GM12878 (cell line): ENCODE measurements at regions not wholly inside any gene's neighbourhood (a gene's known extent, or its start where the extent isn't known, plus 50 kb on each side); places are given as distances from the start of the nearest gene placed in this dataset.

Source experiments
- ATAC-seq: fragments of 200-7000 bp; cut with Tn5 transposase; 3 replicates; pipeline ENCODE4 v1.9.1; 2020; ENCODE audit warnings: mild to moderate bottlenecking, moderate library complexity
- BruUV-seq: library from RNA; stranded (reverse); fragments of 400-500 nt; replicated peaks from 2 replicates; lab custom pipeline; 2021; lab: Mats Ljungman, UMichigan
- CTCF ChIA-PET: fragments of 300-600 bp; sonication (Branson Sonifier 250); formaldehyde crosslinking; extraction: SDS; loops from one replicate; lab custom pipeline; 2021; ENCODE audit warnings: inconsistent platforms; lab: Yijun Ruan, JAX
- POLR2A ChIA-PET: fragments of 350-600 bp; formaldehyde crosslinking; extraction: SDS; loops from one replicate; lab custom pipeline; 2021; ENCODE audit warnings: inconsistent platforms; lab: Charles Lee
- RAD21 ChIA-PET: fragments of 300-600 bp; sonication (Branson Sonifier 250); formaldehyde crosslinking; loops from one replicate; lab custom pipeline; 2023; ENCODE audit warnings: antibody characterized with exemption; ENCODE audit not compliant: unreplicated experiment; lab: Charles Lee
- SMC1A ChIA-PET: fragments of 300-600 bp; sonication (Branson Sonifier 250); formaldehyde crosslinking; loops from one replicate; lab custom pipeline; 2023; ENCODE audit not compliant: unreplicated experiment, uncharacterized antibody; lab: Charles Lee
- DNase-seq: peaks from one replicate; pipeline ENCODE4 v3.0.0-alpha.2; 2011; ENCODE audit warnings: low read depth, low spot score
- FAIRE-seq: peaks from 3 replicates; lab custom pipeline; 2011; peaks lifted over from hg19 to GRCh38; lab: Jason Lieb, UNC
- H2AFZ ChIP-seq: 2 replicates; pipeline ENCODE4 v1.6.0; 2011; ENCODE audit warnings: low read depth, low read length, control low read depth; ENCODE audit not compliant: control insufficient read depth
- H3K27ac ChIP-seq: 2 replicates; pipeline ENCODE4 v1.5.1; 2011; ENCODE audit warnings: control low read depth; ENCODE audit not compliant: control insufficient read depth, insufficient read depth
- H3K27me3 ChIP-seq, 2 experiments: replicated peaks in 1 of 2; 2 replicates each; pipeline versions ENCODE4 v1.6.0 to v1.6.1; 2011; ENCODE audit warnings: low read length in 1 of 2; ENCODE audit not compliant: control insufficient read depth in 2 of 2, insufficient read depth in 2 of 2
- H3K36me3 ChIP-seq, 2 experiments: 2 replicates each; pipeline ENCODE4 v1.5.1; 2011; ENCODE audit warnings: low read length in 1 of 2; ENCODE audit not compliant: control insufficient read depth in 2 of 2, insufficient read depth in 2 of 2
- H3K4me1 ChIP-seq: 2 replicates; pipeline ENCODE4 v1.6.1; 2011; ENCODE audit warnings: mild to moderate bottlenecking, low read length, moderate library complexity, mixed read lengths; ENCODE audit not compliant: control insufficient read depth, insufficient read depth
- H3K4me2 ChIP-seq: 2 replicates; pipeline ENCODE4 v1.6.0; 2011; ENCODE audit warnings: control low read depth; ENCODE audit not compliant: control insufficient read depth, insufficient read depth
- H3K4me3 ChIP-seq: fragments of 200-600 bp; sonication (generic); 2 replicates; pipeline ENCODE4 v1.5.1; 2016
- H3K79me2 ChIP-seq: 2 replicates; pipeline ENCODE4 v1.6.0; 2011; ENCODE audit warnings: low read length; ENCODE audit not compliant: control insufficient read depth, insufficient read depth
- H3K9ac ChIP-seq: 2 replicates; pipeline ENCODE4 v1.8.0; 2011; ENCODE audit warnings: low read length, control low read depth, mixed read lengths; ENCODE audit not compliant: control insufficient read depth, insufficient read depth
- H3K9me3 ChIP-seq: replicated peaks from 3 replicates; pipeline ENCODE4 v1.5.1; 2011; ENCODE audit warnings: mild to moderate bottlenecking, low read length; ENCODE audit not compliant: control insufficient read depth, insufficient read depth
- H4K20me1 ChIP-seq: 2 replicates; pipeline ENCODE4 v1.6.0; 2011; ENCODE audit not compliant: control insufficient read depth, insufficient read depth
- ATF7 ChIP-seq: fragments of 450-650 bp; IDR thresholded peaks from 2 replicates; pipeline ENCODE4 v1.6.1; 2016; ENCODE audit warnings: low read depth, mild to moderate bottlenecking
- CREM ChIP-seq: IDR thresholded peaks from 2 replicates; pipeline ENCODE4 v1.6.1; 2014; ENCODE audit warnings: antibody characterized with exemption, low read depth
- EP300 ChIP-seq, 2 experiments: fragments of 150-350 bp in 1 of 2; IDR thresholded peaks; 2 replicates each; pipeline ENCODE4 v1.6.1; 2011 to 2012; ENCODE audit warnings: low read depth in 2 of 2, low read length in 2 of 2, borderline replicate concordance in 1 of 2, improper control_type of control experiment in 1 of 2, inconsistent platforms in 1 of 2; ENCODE audit not compliant: control insufficient read depth in 1 of 2
- HDAC2 ChIP-seq: fragments of 200-600 bp; sonication (generic); IDR thresholded peaks from 2 replicates; pipeline ENCODE4 v1.6.1; 2017
- JUNB ChIP-seq: IDR thresholded peaks from 2 replicates; pipeline ENCODE4 v1.6.1; 2016; ENCODE audit warnings: antibody characterized with exemption, mild to moderate bottlenecking
- KDM1A ChIP-seq: fragments of 200-600 bp; sonication (generic); IDR thresholded peaks from 2 replicates; pipeline ENCODE4 v1.6.1; 2016; ENCODE audit warnings: borderline replicate concordance
- MEF2A ChIP-seq: IDR thresholded peaks from 2 replicates; pipeline ENCODE4 v1.6.1; 2011; ENCODE audit warnings: low read depth, mild to moderate bottlenecking, low read length, moderate library complexity; ENCODE audit not compliant: insufficient read depth
- NFIC ChIP-seq: IDR thresholded peaks from 2 replicates; pipeline ENCODE4 v1.6.1; 2012; ENCODE audit warnings: low read depth, mild to moderate bottlenecking, inconsistent platforms, low read length, moderate library complexity
- RFX5 ChIP-seq: IDR thresholded peaks from 2 replicates; pipeline ENCODE4 v1.6.1; 2011; ENCODE audit warnings: low read depth, low read length, improper control_type of control experiment
- RUNX3 ChIP-seq: IDR thresholded peaks from 2 replicates; pipeline ENCODE4 v1.6.1; 2012; ENCODE audit warnings: low read length, inconsistent platforms
- WGBS: methylation state at CpG from one replicate; pipeline ENCODE4 v1.1.6; 2016; ENCODE audit warnings: low lambda C conversion rate; ENCODE audit not compliant: insufficient replicate concordance, insufficient coverage; ENCODE audit errors: missing lambda C conversion rate; 5-methylcytosine and 5-hydroxymethylcytosine counted together
- in situ Hi-C: fragments of 300-500 bp; cut with MboI; formaldehyde crosslinking; loops from 9 replicates; pipeline ENCODE4 v1.14.3; 2018; ENCODE audit warnings: mixed read lengths
- intact Hi-C: fragments of 100-400 bp; cut with micrococcal nuclease; formaldehyde crosslinking; loops from one replicate; pipeline ENCODE4 v1.14.2; 2022; ENCODE audit not compliant: unreplicated experiment
- TF ChIP-seq, protein P1 (sequence below): fragments of 450-650 bp; formaldehyde crosslinking; IDR thresholded peaks from 2 replicates; pipeline ENCODE4 v1.4.0; 2022; ENCODE audit warnings: mild to moderate bottlenecking, moderate library complexity
- TF ChIP-seq, protein P2 (sequence below): fragments of 450-650 bp; IDR thresholded peaks from 2 replicates; pipeline ENCODE4 v1.6.1; 2016; ENCODE audit warnings: mild to moderate bottlenecking, moderate library complexity, borderline replicate concordance
- TF ChIP-seq, protein P3 (sequence below): IDR thresholded peaks from 2 replicates; pipeline ENCODE4 v1.6.1; 2012; ENCODE audit warnings: low read length, inconsistent platforms

DNA sequence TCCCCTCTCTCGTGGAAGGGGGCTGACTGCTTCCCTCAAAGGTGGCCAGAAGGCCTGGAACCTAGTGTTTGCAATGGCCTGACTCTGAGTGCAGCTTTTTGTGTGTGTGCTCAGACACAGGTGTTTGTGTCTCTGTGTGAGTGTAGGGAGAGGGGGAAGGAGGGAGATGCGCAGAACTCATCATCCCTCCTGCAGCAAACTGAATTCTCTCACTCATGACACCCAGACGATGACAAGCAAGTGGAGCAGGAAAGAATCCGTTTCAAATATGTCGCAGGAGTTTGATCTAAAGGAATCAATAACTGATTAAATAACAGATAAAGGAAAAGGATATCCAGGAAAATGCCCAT, 101.4 kb downstream of the TNFAIP3 start (continued):
- TF ChIP-seq, protein P1, sequence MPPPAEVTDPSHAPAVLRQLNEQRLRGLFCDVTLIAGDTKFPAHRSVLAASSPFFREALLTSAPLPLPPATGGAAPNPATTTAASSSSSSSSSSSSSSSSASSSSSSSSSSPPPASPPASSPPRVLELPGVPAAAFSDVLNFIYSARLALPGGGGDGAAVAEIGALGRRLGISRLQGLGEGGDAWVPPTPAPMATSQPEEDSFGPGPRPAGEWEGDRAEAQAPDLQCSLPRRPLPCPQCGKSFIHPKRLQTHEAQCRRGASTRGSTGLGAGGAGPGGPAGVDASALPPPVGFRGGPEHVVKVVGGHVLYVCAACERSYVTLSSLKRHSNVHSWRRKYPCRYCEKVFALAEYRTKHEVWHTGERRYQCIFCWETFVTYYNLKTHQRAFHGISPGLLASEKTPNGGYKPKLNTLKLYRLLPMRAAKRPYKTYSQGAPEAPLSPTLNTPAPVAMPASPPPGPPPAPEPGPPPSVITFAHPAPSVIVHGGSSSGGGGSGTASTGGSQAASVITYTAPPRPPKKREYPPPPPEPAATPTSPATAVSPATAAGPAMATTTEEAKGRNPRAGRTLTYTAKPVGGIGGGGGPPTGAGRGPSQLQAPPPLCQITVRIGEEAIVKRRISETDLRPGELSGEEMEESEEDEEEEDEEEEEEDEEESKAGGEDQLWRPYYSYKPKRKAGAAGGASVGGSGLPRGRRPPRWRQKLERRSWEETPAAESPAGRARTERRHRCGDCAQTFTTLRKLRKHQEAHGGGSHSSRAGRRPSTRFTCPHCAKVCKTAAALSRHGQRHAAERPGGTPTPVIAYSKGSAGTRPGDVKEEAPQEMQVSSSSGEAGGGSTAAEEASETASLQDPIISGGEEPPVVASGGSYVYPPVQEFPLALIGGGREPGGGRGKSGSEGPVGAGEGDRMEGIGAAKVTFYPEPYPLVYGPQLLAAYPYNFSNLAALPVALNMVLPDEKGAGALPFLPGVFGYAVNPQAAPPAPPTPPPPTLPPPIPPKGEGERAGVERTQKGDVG, result no peak

DNA sequence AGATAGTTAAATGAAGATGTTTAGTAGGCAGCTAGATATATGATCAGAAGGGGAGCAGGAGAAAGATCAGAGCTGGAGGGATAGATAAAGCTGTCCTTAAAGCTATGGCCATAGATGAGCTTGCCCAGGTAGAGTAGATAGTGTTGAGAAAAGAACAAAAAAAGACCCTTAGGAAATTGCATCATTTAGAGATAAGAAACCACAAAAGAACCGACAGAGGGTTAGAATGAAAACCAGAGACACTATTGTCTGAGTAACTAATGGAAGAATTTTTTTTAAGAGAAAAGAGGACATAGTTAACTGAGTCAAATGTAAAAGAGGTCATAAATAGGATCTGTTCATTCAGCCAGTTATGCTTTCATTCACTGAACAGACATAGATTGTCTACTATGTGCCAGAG, 101.8 kb downstream of the TNFAIP3 start:
- CTCF ChIA-PET, result interaction anchor here (0.7 to 9.1 kb wide), 10 partner anchors 9 to 885 kb away, joined by 3 to 83 read pairs (median 4); no protein-coding TSS in a partner anchor
- ATAC-seq, result peak; percentile 76
- BruUV-seq, result no TSS peak
- POLR2A ChIA-PET, result no interaction called here
- Histone ChIP-seq H4K20me1 (no peaks in the 10 kb centered on the region), H3K9me3 (no peaks in the 10 kb centered on the region), H3K27ac (no peak overlapping the region), H3K9ac (no peak overlapping the region), H3K4me3 (no peak overlapping the region), H3K27me3 (no peaks in the 10 kb centered on the region), H3K36me3 (no peaks in the 10 kb centered on the region), H3K4me2 (no peak overlapping the region), H3K4me1 (peaks cover 32% of the 10 kb centered on the region), H3K79me2 (no peaks in the 10 kb centered on the region), H2AFZ (peak overlapping the region; percentile 6; the same call in 1 of the 2 replicates)
- in situ Hi-C loops (no loop called here), intact Hi-C loops (no loop called here)
- 0% methylated on average over 1 of the region's 1 CpG for WGBS
- no peak for FAIRE-seq
- RAD21 ChIA-PET, result interaction anchor here (0.7 to 1.8 kb wide), 6 partner anchors 18 to 98 kb away, joined by 3 to 12 read pairs (median 4); no protein-coding TSS in a partner anchor
- no peak for DNase-seq
- SMC1A ChIA-PET, result interaction anchor here (0.7 to 8.1 kb wide), 7 partner anchors 9 to 98 kb away, joined by 3 to 112 read pairs (median 4); no protein-coding TSS in a partner anchor
- TF ChIP-seq HDAC2 (no peak), JUNB (peak; percentile 62), RFX5 (no peak), MEF2A (peak; percentile 38; the same call in 1 of the 2 replicates), NFIC (peak; percentile 58), ATF7 (peak; percentile 57), RUNX3 (peak; percentile 93), KDM1A (no peak), EP300 (IDR thresholded peaks at IDR 0.05; ENCODE audit: borderline replicate concordance in 1 of 2, control insufficient read depth in 1 of 2, low read depth in 2 of 2, low read length in 2 of 2) (0 out of 4 replicates have a peak, but pooled peaks of 1 of the 2 experiments have one; percentile 32), CREM (peak; percentile 22; the same call in 1 of the 2 replicates)
- TF ChIP-seq, protein P2, sequence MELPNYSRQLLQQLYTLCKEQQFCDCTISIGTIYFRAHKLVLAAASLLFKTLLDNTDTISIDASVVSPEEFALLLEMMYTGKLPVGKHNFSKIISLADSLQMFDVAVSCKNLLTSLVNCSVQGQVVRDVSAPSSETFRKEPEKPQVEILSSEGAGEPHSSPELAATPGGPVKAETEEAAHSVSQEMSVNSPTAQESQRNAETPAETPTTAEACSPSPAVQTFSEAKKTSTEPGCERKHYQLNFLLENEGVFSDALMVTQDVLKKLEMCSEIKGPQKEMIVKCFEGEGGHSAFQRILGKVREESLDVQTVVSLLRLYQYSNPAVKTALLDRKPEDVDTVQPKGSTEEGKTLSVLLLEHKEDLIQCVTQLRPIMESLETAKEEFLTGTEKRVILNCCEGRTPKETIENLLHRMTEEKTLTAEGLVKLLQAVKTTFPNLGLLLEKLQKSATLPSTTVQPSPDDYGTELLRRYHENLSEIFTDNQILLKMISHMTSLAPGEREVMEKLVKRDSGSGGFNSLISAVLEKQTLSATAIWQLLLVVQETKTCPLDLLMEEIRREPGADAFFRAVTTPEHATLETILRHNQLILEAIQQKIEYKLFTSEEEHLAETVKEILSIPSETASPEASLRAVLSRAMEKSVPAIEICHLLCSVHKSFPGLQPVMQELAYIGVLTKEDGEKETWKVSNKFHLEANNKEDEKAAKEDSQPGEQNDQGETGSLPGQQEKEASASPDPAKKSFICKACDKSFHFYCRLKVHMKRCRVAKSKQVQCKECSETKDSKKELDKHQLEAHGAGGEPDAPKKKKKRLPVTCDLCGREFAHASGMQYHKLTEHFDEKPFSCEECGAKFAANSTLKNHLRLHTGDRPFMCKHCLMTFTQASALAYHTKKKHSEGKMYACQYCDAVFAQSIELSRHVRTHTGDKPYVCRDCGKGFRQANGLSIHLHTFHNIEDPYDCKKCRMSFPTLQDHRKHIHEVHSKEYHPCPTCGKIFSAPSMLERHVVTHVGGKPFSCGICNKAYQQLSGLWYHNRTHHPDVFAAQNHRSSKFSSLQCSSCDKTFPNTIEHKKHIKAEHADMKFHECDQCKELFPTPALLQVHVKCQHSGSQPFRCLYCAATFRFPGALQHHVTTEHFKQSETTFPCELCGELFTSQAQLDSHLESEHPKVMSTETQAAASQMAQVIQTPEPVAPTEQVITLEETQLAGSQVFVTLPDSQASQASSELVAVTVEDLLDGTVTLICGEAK, result no peak
- TF ChIP-seq, protein P3, sequence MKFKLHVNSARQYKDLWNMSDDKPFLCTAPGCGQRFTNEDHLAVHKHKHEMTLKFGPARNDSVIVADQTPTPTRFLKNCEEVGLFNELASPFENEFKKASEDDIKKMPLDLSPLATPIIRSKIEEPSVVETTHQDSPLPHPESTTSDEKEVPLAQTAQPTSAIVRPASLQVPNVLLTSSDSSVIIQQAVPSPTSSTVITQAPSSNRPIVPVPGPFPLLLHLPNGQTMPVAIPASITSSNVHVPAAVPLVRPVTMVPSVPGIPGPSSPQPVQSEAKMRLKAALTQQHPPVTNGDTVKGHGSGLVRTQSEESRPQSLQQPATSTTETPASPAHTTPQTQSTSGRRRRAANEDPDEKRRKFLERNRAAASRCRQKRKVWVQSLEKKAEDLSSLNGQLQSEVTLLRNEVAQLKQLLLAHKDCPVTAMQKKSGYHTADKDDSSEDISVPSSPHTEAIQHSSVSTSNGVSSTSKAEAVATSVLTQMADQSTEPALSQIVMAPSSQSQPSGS, result peak; percentile 31; the same call in 1 of the 2 replicates
